Heart left ventricle (tissue), 13 donors: ENCODE measurements at regions not wholly inside any gene's neighbourhood (a gene's known extent, or its start where the extent isn't known, plus 50 kb on each side); places are given as distances from the start of the nearest gene placed in this dataset.

Experiments
- CTCF ChIP-seq, 12 donors: fragments of 200-600 bp; sonication (generic) in 4 of 12; IDR thresholded peaks; one replicate each; pipeline versions ENCODE4 v1.5.0 to v1.8.0; 2018 to 2022; ENCODE audit warnings: antibody characterized with exemption in 12 of 12, mild to moderate bottlenecking in 5 of 12
- POLR2A ChIP-seq, 2 donors: fragments of 450-650 bp; IDR thresholded peaks; one replicate each; pipeline ENCODE4 v1.6.1; 2017; ENCODE audit warnings: antibody characterized with exemption in 2 of 2, mild to moderate bottlenecking in 2 of 2, moderate library complexity in 2 of 2
- donor health status: ischemic (EF 13 %, LVEDD 7.1; RV severe dilation, severe dysfunction).
- donor health status: DM: no; HTN: yes; CAD: no.
- donor health status: DM: no; HTN: no; CAD: no.
- donor health status: ischemic (EF 25% LVEDD 6.9; RV normal size, moderate dysfunction).
- donor health status: ischemic (EF 25% LVEDD 5.7; RV mildly dilated, moderate dysfunction).
- donor health status: ischemic (EF 35%, LVEDD 5.7; RV mildly dilated, moderate dysfunction).
- donor health status: nonischemic (EF 11% LVEDD 7.7; RV severe dilation, severe dysfunction).
- donor health status: DM: yes; HTN: yes; CAD: no.
- donor health status: PGD.
- donor health status: ischemic (EF 29% LVEDD 5.4; RV normal size, mild dysfunction).
- donor health status: nonischemic (EF 23%, LVEDD 6.1; RV moderate dilation, normal function).

GRCh38 chr11:91394727-91395414 is 829.7 kb upstream of the FAT3 start:
- TF ChIP-seq POLR2A (IDR thresholded peaks at IDR 0.05) (no peak), CTCF (IDR thresholded peaks at IDR 0.05) (no peak)
